Lung (tissue), 11 donors: ENCODE measurements at regions not wholly inside any gene's neighbourhood (a gene's known extent, or its start where the extent isn't known, plus 50 kb on each side); places are given as distances from the start of the nearest gene placed in this dataset.
"Not testable (repeated sequence)": the region's sequence is repeated elsewhere in the genome, so short reads cannot be mapped to it uniquely, and the experiment has no call there.

Experiments used
- ATAC-seq: fragments of 200-7000 bp; cut with Tn5 transposase; one replicate; pipeline ENCODE4 v1.9.1; 2020; ENCODE audit warnings: moderate number of reproducible peaks; ENCODE audit not compliant: insufficient read depth, low FRiP score
- DNase-seq, 3 donors: peaks; one replicate each; pipeline ENCODE4 v3.0.0-alpha.2; 2013 to 2017
- H3K27ac ChIP-seq, 2 donors: one replicate each; pipeline ENCODE4 v1.5.1; 2013; ENCODE audit warnings: mild to moderate bottlenecking in 2 of 2, moderate library complexity in 2 of 2, control low read depth in 1 of 2, inconsistent platforms in 1 of 2, low read depth in 1 of 2, low read length in 1 of 2
- H3K27me3 ChIP-seq, 3 donors: one replicate each; pipeline ENCODE4 v1.5.1; 2013; ENCODE audit warnings: low read length in 2 of 3; ENCODE audit not compliant: control insufficient read depth in 3 of 3, insufficient read depth in 3 of 3
- H3K36me3 ChIP-seq, 4 donors: one replicate each; pipeline ENCODE4 v1.5.1; 2013; ENCODE audit warnings: low read length in 4 of 4, mild to moderate bottlenecking in 1 of 4, moderate library complexity in 1 of 4; ENCODE audit not compliant: control insufficient read depth in 4 of 4, insufficient read depth in 4 of 4
- H3K4me1 ChIP-seq, 5 donors: one replicate each; pipeline ENCODE4 v1.5.1; 2013; ENCODE audit warnings: low read length in 5 of 5, mild to moderate bottlenecking in 2 of 5, moderate library complexity in 1 of 5; ENCODE audit not compliant: control insufficient read depth in 5 of 5, insufficient read depth in 5 of 5
- H3K4me3 ChIP-seq: one replicate; pipeline ENCODE4 v1.5.1; 2013; ENCODE audit warnings: mild to moderate bottlenecking, control low read depth, moderate library complexity
- H3K9ac ChIP-seq, 2 donors: one replicate each; pipeline ENCODE4 v1.5.1; 2013; ENCODE audit warnings: low read length in 2 of 2, control low read depth in 1 of 2; ENCODE audit not compliant: insufficient read depth in 1 of 2
- H3K9me3 ChIP-seq, 4 donors: one replicate each; pipeline ENCODE4 v1.5.1; 2013; ENCODE audit warnings: low read length in 3 of 4, mild to moderate bottlenecking in 1 of 4, moderate library complexity in 1 of 4; ENCODE audit not compliant: control insufficient read depth in 4 of 4, insufficient read depth in 3 of 4
- WGBS, 2 donors: extraction: QIAGEN DNeasy Blood & Tissue Kit; methylation state at CpG; one replicate each; pipeline ENCODE4 v1.1.7; 2013; 5-methylcytosine and 5-hydroxymethylcytosine counted together
- TF ChIP-seq, protein P1 (sequence below): IDR thresholded peaks from 2 replicates; pipeline ENCODE4 v1.5.1; 2012; ENCODE audit warnings: mild to moderate bottlenecking; ENCODE audit errors: control extremely low read depth, extremely low read depth
- donor health status: control.
- donor health status: control.
- donor health status: Bipolar disorder and iron deficiency.
- donor health status: healthy.
- donor health status: DM: yes; HTN: yes; CAD: no.

DNA sequence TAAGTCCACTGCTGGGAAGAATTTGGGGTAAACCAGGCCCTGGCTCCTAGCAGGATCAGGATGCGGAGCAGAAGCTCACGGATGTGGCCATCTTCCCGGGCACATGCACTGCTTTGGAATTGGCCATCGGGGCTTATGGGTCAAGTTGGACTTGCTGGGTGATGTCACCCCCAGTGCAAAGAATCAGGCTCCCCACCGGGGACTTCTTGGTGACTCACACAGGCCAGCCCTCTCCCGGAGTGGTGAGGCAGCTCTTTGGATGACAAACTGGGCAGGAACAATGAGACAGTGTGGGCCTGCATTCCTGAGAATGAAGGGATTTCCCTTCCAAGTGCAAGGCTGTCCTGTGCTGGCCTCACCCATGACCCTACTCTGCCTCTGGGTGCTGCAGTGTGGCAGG lies 128.8 kb upstream of the ANO1 start:
- Histone ChIP-seq H3K27me3 (no peaks in the 10 kb centered on the region), H3K4me3 (no peak overlapping the region), H3K36me3 (no peaks in the 10 kb centered on the region), H3K4me1 (peaks cover 0 to 13% (median 9%) of the 10 kb centered on the region in 5 donors), H3K9ac (no peak overlapping the region), H3K27ac (no peak overlapping the region), H3K9me3 (peaks cover 0 to 4% (median 0%) of the 10 kb centered on the region in 4 donors)
- ATAC-seq: no peak
- TF ChIP-seq, protein P1, sequence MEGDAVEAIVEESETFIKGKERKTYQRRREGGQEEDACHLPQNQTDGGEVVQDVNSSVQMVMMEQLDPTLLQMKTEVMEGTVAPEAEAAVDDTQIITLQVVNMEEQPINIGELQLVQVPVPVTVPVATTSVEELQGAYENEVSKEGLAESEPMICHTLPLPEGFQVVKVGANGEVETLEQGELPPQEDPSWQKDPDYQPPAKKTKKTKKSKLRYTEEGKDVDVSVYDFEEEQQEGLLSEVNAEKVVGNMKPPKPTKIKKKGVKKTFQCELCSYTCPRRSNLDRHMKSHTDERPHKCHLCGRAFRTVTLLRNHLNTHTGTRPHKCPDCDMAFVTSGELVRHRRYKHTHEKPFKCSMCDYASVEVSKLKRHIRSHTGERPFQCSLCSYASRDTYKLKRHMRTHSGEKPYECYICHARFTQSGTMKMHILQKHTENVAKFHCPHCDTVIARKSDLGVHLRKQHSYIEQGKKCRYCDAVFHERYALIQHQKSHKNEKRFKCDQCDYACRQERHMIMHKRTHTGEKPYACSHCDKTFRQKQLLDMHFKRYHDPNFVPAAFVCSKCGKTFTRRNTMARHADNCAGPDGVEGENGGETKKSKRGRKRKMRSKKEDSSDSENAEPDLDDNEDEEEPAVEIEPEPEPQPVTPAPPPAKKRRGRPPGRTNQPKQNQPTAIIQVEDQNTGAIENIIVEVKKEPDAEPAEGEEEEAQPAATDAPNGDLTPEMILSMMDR: no peak
- DNase-seq: no peak
- 70 to 75% methylated on average over 6 of the region's 6 CpGs for WGBS, 2 donors

DNA sequence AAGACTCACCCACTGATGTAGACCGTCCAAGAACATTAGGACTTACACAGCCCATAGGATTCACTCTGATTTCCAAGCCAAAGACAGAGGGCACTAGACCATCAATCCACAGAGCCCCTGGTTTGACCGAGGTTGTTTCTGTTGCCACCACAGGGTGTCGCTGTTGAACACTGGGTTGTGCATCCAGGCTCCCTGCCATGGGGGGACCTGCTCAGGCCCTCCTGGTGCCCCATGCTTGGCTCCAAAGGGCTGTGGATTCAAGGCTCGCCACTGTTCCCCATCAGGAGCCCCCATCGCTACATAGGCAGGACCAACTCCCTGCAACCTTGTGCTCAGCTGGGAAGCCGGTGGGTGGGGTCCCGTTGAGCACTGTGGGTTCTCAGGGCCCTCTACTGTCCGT lies 128.0 kb upstream of the ANO1 start:
- DNase-seq: no peak
- H3K27ac ChIP-seq: no peak overlapping the region

DNA sequence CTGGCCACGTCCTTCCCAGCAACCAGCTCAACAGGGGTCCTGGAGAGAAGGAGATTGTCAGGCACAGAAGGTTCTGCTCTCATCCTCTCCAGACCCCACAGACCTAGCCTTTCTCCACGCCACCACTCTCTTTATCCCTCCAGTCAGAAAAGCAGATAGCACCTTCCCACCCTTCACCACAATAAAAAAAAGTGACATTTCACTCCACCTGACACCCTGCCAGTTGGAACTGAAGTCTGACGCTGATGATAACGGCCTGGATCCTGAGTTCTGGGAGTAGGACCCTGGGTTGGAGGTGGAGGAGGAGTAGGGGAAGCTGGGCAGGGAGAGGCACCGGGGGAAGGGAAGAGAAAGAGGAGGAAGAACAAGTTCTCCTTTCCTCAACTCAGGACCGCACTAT lies 127.5 kb upstream of the ANO1 start:
- no peak for ATAC-seq
- no peaks in the 10 kb centered on the region for H3K27me3 ChIP-seq
- TF ChIP-seq, protein P1: no peak
- H3K9ac ChIP-seq: no peak overlapping the region
- H3K9me3 ChIP-seq: peaks cover 0 to 4% (median 0%) of the 10 kb centered on the region in 4 donors
- no peaks in the 10 kb centered on the region for H3K36me3 ChIP-seq
- 68 to 75% methylated on average over 6 of the region's 6 CpGs for WGBS, 2 donors
- H3K4me3 ChIP-seq: no peak overlapping the region
- no peak for DNase-seq
- no peak overlapping the region for H3K27ac ChIP-seq
- peaks cover 0 to 13% (median 9%) of the 10 kb centered on the region in 5 donors for H3K4me1 ChIP-seq

More for the DNA sequence above, 128.0 kb upstream of the ANO1 start:
- TF ChIP-seq, protein P1: no peak
- Histone ChIP-seq H3K4me1 (peaks cover 0 to 13% (median 9%) of the 10 kb centered on the region in 5 donors), H3K4me3 (no peak overlapping the region), H3K36me3 (no peaks in the 10 kb centered on the region), H3K9ac (no peak overlapping the region), H3K9me3 (peaks cover 0 to 4% (median 0%) of the 10 kb centered on the region in 4 donors), H3K27me3 (no peaks in the 10 kb centered on the region)
- no peak for ATAC-seq
- 65 to 66% methylated on average over 8 of the region's 8 CpGs for WGBS, 2 donors

DNA sequence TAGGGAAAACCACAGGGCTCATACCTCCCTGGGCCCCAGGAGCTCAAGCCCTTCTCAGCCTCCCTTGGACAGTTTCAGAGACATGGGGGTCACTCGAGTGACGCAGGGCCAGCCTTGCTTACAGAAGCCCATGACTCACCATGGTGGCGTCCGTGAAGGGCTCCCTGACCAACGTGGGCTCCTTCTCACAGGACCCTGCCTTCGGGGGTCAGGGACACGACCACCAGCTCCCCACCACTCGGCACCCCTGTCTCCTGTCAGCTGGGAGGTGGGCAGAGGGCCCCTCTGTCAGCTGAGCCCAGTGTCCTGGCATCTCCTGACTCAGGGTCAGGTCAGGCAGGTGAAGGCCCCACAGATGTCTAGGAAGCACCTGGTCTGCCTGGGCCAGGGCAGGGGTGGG lies 126.3 kb upstream of the ANO1 start:
- Histone ChIP-seq H3K27ac (no peak overlapping the region), H3K9ac (no peak overlapping the region), H3K27me3 (no peaks in the 10 kb centered on the region), H3K9me3 (peaks cover 0 to 4% (median 0%) of the 10 kb centered on the region in 4 donors), H3K36me3 (no peaks in the 10 kb centered on the region), H3K4me3 (no peak overlapping the region), H3K4me1 (peaks cover 0 to 20% (median 9%) of the 10 kb centered on the region in 5 donors)
- ATAC-seq: no peak
- TF ChIP-seq, protein P1: no peak
- WGBS, 2 donors: 88 to 91% methylated on average over 8 of the region's 8 CpGs
- DNase-seq: no peak

DNA sequence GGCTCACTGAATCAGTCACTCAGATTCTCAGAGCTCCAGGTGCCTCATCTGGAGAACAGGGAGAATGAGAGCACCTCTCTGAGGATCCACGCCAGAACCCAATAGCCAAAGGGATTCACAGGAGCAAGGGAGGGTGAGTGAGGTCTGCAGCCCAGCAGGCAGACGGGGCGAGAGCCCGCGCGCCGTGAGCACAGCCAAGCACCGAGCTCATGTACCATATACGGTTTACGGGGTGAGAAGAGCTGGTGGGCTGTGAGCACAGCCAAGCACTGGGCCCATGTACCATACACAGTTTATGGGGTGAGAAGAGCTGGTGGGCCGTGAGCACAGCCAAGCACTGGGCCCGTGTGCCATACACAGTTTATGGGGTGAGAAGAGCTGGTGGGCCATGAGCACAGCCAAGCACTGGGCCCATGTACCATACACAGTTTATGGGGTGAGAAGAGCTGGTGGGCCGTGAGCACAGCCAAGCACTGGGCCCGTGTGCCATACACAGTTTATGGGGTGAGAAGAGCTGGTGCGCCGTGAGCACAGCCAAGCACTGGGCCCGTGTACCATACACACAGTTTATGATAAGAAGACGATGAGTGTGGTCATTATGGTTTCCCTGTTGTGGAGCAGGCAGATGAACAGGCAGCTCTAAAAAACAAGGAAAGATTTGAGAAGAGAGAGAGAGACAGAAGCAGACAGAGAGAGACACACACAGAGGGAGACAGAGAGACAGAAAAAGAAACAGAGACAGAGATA lies 125.7 kb upstream of the ANO1 start:
- not testable (repeated sequence) for H3K27me3 ChIP-seq, H3K4me3 ChIP-seq, H3K36me3 ChIP-seq, H3K9me3 ChIP-seq, ATAC-seq, H3K9ac ChIP-seq, H3K27ac ChIP-seq, DNase-seq
- peaks cover 0 to 20% (median 10%) of the 10 kb centered on the region in 5 donors for H3K4me1 ChIP-seq
- 91 to 93% methylated on average over 18 of the region's 18 CpGs for WGBS, 2 donors
